DND-41 (cell line): ENCODE measurements at regions not wholly inside any gene's neighbourhood (a gene's known extent, or its start where the extent isn't known, plus 50 kb on each side); places are given as distances from the start of the nearest gene placed in this dataset.

Source experiments
- ATAC-seq: fragments of 200-7000 bp; cut with Tn5 transposase; 3 replicates; pipeline ENCODE4 v1.9.1; 2021; ENCODE audit warnings: low read depth; ENCODE audit not compliant: insufficient read depth
- DNase-seq: peaks from one replicate; pipeline ENCODE4 v3.0.0-alpha.2; 2020
- H2AFZ ChIP-seq: 2 replicates; pipeline ENCODE4 v1.6.0; 2012; ENCODE audit warnings: low read depth, low read length
- H3K27ac ChIP-seq: 2 replicates; pipeline ENCODE4 v1.5.1; 2012; ENCODE audit warnings: low read length, inconsistent platforms
- H3K27me3 ChIP-seq: fragments of 200-600 bp; sonication (generic); 2 replicates; pipeline ENCODE4 v1.6.0; 2012; ENCODE audit warnings: low read length, mild to moderate bottlenecking, inconsistent platforms; ENCODE audit not compliant: insufficient read depth, poor library complexity
- H3K36me3 ChIP-seq: 2 replicates; pipeline ENCODE4 v1.5.1; 2012; ENCODE audit warnings: low read length, inconsistent platforms; ENCODE audit not compliant: insufficient read depth
- H3K4me1 ChIP-seq: 2 replicates; pipeline ENCODE4 v1.5.1; 2012; ENCODE audit warnings: mild to moderate bottlenecking, low read length; ENCODE audit not compliant: insufficient read depth
- H3K4me2 ChIP-seq: 2 replicates; pipeline ENCODE4 v1.6.0; 2012; ENCODE audit warnings: mild to moderate bottlenecking, moderate library complexity, low read length, inconsistent platforms; ENCODE audit not compliant: insufficient read depth
- H3K4me3 ChIP-seq, 2 experiments: fragments of 200-600 bp in 1 of 2; shearing (Covaris generic) in 1 of 2; 2 replicates each; pipeline ENCODE4 v1.5.1; 2012 to 2016; ENCODE audit warnings: inconsistent platforms in 2 of 2, low read length in 2 of 2, mild to moderate bottlenecking in 2 of 2, low read depth in 1 of 2, moderate library complexity in 1 of 2
- H3K79me2 ChIP-seq: 2 replicates; pipeline ENCODE4 v1.6.0; 2012; ENCODE audit warnings: low read length, inconsistent platforms; ENCODE audit not compliant: insufficient read depth
- H3K9ac ChIP-seq: 2 replicates; pipeline ENCODE4 v1.6.0; 2012; ENCODE audit warnings: low read depth, mild to moderate bottlenecking, inconsistent platforms, low read length, moderate library complexity
- H3K9me3 ChIP-seq: 2 replicates; pipeline ENCODE4 v1.5.1; 2012; ENCODE audit warnings: low read length, moderate library complexity, mild to moderate bottlenecking, inconsistent platforms; ENCODE audit not compliant: insufficient read depth, severe bottlenecking
- H4K20me1 ChIP-seq: 2 replicates; pipeline ENCODE4 v1.6.0; 2012; ENCODE audit warnings: low read length; ENCODE audit not compliant: insufficient read depth
- EZH2 ChIP-seq: IDR thresholded peaks from 3 replicates; pipeline ENCODE4 v1.6.1; 2012; ENCODE audit warnings: borderline replicate concordance, low read depth, mild to moderate bottlenecking, moderate library complexity, low read length, inconsistent platforms; ENCODE audit not compliant: severe bottlenecking
- TF ChIP-seq, protein P1 (sequence below): IDR thresholded peaks from 2 replicates; pipeline ENCODE4 v1.5.1; 2012; ENCODE audit warnings: borderline replicate concordance, low read length, moderate library complexity, mild to moderate bottlenecking; ENCODE audit not compliant: poor library complexity, severe bottlenecking; ENCODE audit errors: extremely low read depth

DNA sequence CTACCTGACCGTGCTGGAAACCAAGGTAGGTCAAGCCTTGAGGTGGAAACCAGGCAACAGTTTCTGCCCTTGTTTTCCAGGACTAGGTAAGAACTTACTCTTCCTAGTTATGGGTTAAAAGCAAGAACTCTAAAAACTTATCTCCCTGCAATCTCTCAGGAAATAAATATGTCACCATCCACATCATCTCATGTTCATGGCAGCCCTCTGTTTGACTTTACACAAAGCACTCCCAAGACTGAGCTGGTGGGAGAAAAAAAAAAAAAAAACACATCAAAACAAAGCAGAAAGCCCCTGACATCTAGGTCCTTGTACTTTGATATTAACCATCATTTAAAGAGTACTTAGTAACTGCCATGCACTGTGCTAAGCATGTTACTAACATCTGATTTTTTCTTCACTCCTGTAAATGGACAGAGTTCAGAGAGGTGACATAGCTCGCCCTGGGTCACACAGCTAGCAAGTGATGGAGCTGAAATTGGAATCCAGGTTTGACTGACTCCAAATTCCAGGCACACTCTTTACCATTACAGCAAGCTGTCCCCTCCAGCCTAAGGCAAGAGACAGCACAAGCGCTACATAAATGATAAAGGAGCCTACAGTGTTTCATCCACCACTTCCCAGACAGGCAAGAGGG lies 102.8 kb upstream of the NOCT start:
- H4K20me1 ChIP-seq, result no peaks in the 10 kb centered on the region
- no peaks in the 10 kb centered on the region for H3K36me3 ChIP-seq
- no peak overlapping the region for H3K4me3 ChIP-seq
- no peaks in the 10 kb centered on the region for H3K9me3 ChIP-seq
- ATAC-seq (no peak), DNase-seq (no peak)
- no peak overlapping the region for H3K27ac ChIP-seq
- H3K27me3 ChIP-seq, result no peaks in the 10 kb centered on the region
- H3K4me2 ChIP-seq, result no peak overlapping the region
- no peaks in the 10 kb centered on the region for H3K4me1 ChIP-seq
- no peak overlapping the region for H2AFZ ChIP-seq
- no peaks in the 10 kb centered on the region for H3K79me2 ChIP-seq
- H3K9ac ChIP-seq, result no peak overlapping the region
- TF ChIP-seq, protein P1, sequence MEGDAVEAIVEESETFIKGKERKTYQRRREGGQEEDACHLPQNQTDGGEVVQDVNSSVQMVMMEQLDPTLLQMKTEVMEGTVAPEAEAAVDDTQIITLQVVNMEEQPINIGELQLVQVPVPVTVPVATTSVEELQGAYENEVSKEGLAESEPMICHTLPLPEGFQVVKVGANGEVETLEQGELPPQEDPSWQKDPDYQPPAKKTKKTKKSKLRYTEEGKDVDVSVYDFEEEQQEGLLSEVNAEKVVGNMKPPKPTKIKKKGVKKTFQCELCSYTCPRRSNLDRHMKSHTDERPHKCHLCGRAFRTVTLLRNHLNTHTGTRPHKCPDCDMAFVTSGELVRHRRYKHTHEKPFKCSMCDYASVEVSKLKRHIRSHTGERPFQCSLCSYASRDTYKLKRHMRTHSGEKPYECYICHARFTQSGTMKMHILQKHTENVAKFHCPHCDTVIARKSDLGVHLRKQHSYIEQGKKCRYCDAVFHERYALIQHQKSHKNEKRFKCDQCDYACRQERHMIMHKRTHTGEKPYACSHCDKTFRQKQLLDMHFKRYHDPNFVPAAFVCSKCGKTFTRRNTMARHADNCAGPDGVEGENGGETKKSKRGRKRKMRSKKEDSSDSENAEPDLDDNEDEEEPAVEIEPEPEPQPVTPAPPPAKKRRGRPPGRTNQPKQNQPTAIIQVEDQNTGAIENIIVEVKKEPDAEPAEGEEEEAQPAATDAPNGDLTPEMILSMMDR, result no peak
- TF ChIP-seq EZH2, result no peak

DNA sequence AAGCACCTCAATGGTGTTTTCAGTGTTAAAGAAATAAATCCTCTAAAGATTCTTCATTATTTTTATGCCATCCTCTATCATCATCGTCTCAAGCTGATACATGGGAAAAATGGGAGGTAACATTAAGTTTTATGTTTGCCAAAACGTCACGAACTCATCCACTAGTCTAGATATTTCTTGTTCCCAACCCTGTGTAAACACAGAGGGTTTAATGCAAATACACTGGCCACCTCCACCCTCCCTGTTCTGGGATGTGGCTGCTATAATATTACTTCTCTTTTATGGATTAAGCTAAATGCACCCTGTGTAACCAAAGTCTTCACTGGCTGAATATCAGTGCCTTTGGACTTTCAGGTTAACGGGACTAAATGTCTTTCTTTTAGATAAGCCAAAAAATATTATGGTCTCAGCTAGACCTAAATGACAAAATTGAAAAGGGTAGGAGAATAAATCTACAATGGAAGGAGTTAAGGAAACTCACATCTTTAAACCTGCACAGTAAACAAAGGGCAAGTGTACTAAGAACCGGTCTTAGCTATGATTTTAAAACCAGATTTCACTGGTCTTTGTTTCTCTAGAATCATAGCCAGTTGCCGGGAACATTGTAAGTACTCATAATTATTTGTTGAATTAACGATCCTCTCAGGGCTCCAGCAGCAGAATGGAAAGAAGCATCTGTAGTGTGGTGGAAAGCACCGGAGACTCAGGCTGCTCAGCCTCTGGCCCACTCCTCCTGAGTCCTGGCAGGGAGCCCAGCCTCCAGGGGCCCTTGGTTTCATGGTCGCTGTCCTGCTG lies 103.5 kb upstream of the NOCT start:
- no peak for TF ChIP-seq EZH2
- TF ChIP-seq, protein P1, result no peak
- no peak overlapping the region for H3K4me2 ChIP-seq
- no peak for ATAC-seq

DNA sequence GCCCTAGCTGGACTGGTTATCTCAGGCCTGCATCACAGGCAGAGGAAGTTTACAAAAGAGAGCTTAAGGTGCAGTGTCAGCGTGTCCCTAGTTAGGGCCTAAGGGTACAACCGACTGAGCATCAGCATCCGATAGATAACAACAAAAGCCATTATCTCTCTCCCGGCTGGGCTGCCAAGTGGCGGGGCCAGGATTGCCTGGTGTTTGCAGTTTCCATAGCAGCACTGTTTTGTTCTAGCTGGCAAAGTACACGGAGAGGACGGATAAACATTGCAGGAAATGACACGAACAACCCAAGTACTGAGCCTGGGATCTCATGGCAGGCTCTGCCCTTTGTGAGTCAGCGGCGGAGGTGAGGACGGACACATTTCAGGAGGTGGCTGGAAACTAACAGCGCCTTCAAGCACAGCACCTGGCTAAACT lies 104.7 kb upstream of the NOCT start:
- H2AFZ ChIP-seq, result no peak overlapping the region
- H3K9ac ChIP-seq, result no peak overlapping the region
- H3K27ac ChIP-seq, result no peak overlapping the region
- H4K20me1 ChIP-seq, result no peaks in the 10 kb centered on the region
- H3K36me3 ChIP-seq, result no peaks in the 10 kb centered on the region
- no peaks in the 10 kb centered on the region for H3K4me1 ChIP-seq
- DNase-seq (no peak), ATAC-seq (no peak)
- no peaks in the 10 kb centered on the region for H3K9me3 ChIP-seq
- TF ChIP-seq, protein P1, result no peak
- no peak for TF ChIP-seq EZH2
- no peaks in the 10 kb centered on the region for H3K79me2 ChIP-seq
- H3K4me3 ChIP-seq, result no peak overlapping the region
- no peaks in the 10 kb centered on the region for H3K27me3 ChIP-seq
- H3K4me2 ChIP-seq, result no peak overlapping the region

More for the DNA sequence above, 103.5 kb upstream of the NOCT start:
- H3K79me2 ChIP-seq, result no peaks in the 10 kb centered on the region
- no peaks in the 10 kb centered on the region for H4K20me1 ChIP-seq
- H2AFZ ChIP-seq, result no peak overlapping the region
- no peaks in the 10 kb centered on the region for H3K36me3 ChIP-seq
- H3K27ac ChIP-seq, result no peak overlapping the region
- H3K9me3 ChIP-seq, result no peaks in the 10 kb centered on the region
- no peak overlapping the region for H3K4me3 ChIP-seq
- H3K27me3 ChIP-seq, result no peaks in the 10 kb centered on the region
- DNase-seq, result no peak
- H3K4me1 ChIP-seq, result no peaks in the 10 kb centered on the region
- no peak overlapping the region for H3K9ac ChIP-seq
